ENCODE measurements at regions not wholly inside any gene's neighbourhood (a gene's known extent, or its start where the extent isn't known, plus 50 kb on each side); places are given as distances from the start of the nearest gene placed in this dataset.

GRCh38 chr5:165137701-165138100, 1632.3 kb downstream of the MAT2B start:
- no peak for DNase-seq
- Histone ChIP-seq H2AK5ac (ENCODE audit: low read length, severe bottlenecking) (no peak overlapping the region), H3K27me3 (ENCODE audit: control insufficient read depth in 1 of 2, insufficient read depth in 1 of 2, low read length in 2 of 2) (no peaks in the 10 kb centered on the region), H3K4ac (ENCODE audit: low read depth in 1 of 2, low read length in 2 of 2) (no peak overlapping the region), H4K91ac (ENCODE audit: low read length) (no peak overlapping the region), H3K4me1 (ENCODE audit: control insufficient read depth, insufficient read depth, low read depth, low read length) (no peaks in the 10 kb centered on the region), H4K8ac (ENCODE audit: low read length) (no peak overlapping the region), H3K4me3 (ENCODE audit: insufficient read depth in 1 of 2, low read depth in 1 of 2, low read length in 2 of 2) (no peak overlapping the region), H2BK5ac (ENCODE audit: low read depth, low read length, poor library complexity, severe bottlenecking) (no peak overlapping the region), H3K9ac (ENCODE audit: low read length) (no peak overlapping the region), H3K4me2 (ENCODE audit: low read length, poor library complexity, severe bottlenecking) (no peak overlapping the region), H3K23ac (ENCODE audit: low read length in 2 of 2) (no peak overlapping the region), H3K79me1 (replicated peaks; ENCODE audit: low read length, poor library complexity, severe bottlenecking) (no peaks in the 10 kb centered on the region), H3K9me3 (ENCODE audit: control insufficient read depth, low read length) (no peaks in the 10 kb centered on the region), H2BK120ac (ENCODE audit: low read depth, low read length) (no peak overlapping the region), H2BK15ac (ENCODE audit: low read depth, poor library complexity, severe bottlenecking) (no peak overlapping the region), H3K27ac (ENCODE audit: low read length, poor library complexity, severe bottlenecking) (no peak overlapping the region), H2AFZ (ENCODE audit: low read depth, low read length) (no peak overlapping the region), H3K14ac (ENCODE audit: low read length in 2 of 2) (no peak overlapping the region), H3K36me3 (ENCODE audit: control insufficient read depth in 1 of 2, insufficient read depth in 2 of 2, low read depth in 1 of 2, low read length in 2 of 2) (no peaks in the 10 kb centered on the region), H2BK12ac (ENCODE audit: low read length in 2 of 2) (no peak overlapping the region), H3K18ac (ENCODE audit: low read depth in 1 of 2, low read length in 2 of 2) (no peak overlapping the region)
- 59% methylated on average over 2 of the region's 2 CpGs for WGBS

GRCh38 chr5:165138236-165138635, 1632.8 kb downstream of the MAT2B start:
- Histone ChIP-seq H3K9ac (ENCODE audit: low read length) (no peak overlapping the region), H3K23ac (ENCODE audit: low read length in 2 of 2) (no peak overlapping the region), H3K9me3 (ENCODE audit: control insufficient read depth, low read length) (no peaks in the 10 kb centered on the region), H3K36me3 (ENCODE audit: control insufficient read depth in 1 of 2, insufficient read depth in 2 of 2, low read depth in 1 of 2, low read length in 2 of 2) (no peaks in the 10 kb centered on the region), H4K8ac (ENCODE audit: low read length) (no peak overlapping the region), H3K27ac (ENCODE audit: low read length, poor library complexity, severe bottlenecking) (no peak overlapping the region), H2BK5ac (ENCODE audit: low read depth, low read length, poor library complexity, severe bottlenecking) (no peak overlapping the region), H3K14ac (ENCODE audit: low read length in 2 of 2) (no peak overlapping the region), H3K4ac (ENCODE audit: low read depth in 1 of 2, low read length in 2 of 2) (no peak overlapping the region), H2BK12ac (ENCODE audit: low read length in 2 of 2) (no peak overlapping the region), H3K4me1 (ENCODE audit: control insufficient read depth, insufficient read depth, low read depth, low read length) (no peaks in the 10 kb centered on the region), H3K4me3 (ENCODE audit: insufficient read depth in 1 of 2, low read depth in 1 of 2, low read length in 2 of 2) (no peak overlapping the region), H4K91ac (ENCODE audit: low read length) (no peak overlapping the region), H2BK15ac (ENCODE audit: low read depth, poor library complexity, severe bottlenecking) (no peak overlapping the region), H3K79me1 (replicated peaks; ENCODE audit: low read length, poor library complexity, severe bottlenecking) (no peaks in the 10 kb centered on the region), H3K4me2 (ENCODE audit: low read length, poor library complexity, severe bottlenecking) (no peak overlapping the region), H2BK120ac (ENCODE audit: low read depth, low read length) (no peak overlapping the region), H3K18ac (ENCODE audit: low read depth in 1 of 2, low read length in 2 of 2) (no peak overlapping the region), H2AK5ac (ENCODE audit: low read length, severe bottlenecking) (no peak overlapping the region), H2AFZ (ENCODE audit: low read depth, low read length) (no peak overlapping the region), H3K27me3 (ENCODE audit: control insufficient read depth in 1 of 2, insufficient read depth in 1 of 2, low read length in 2 of 2) (no peaks in the 10 kb centered on the region)
- WGBS: 40% methylated on average over 4 of the region's 7 CpGs
- DNase-seq: peak; percentile 16

GRCh38 chr5:165139262-165139661, 1633.8 kb downstream of the MAT2B start:
- Histone ChIP-seq H3K27ac (ENCODE audit: low read length, poor library complexity, severe bottlenecking) (no peak overlapping the region), H3K36me3 (ENCODE audit: control insufficient read depth in 1 of 2, insufficient read depth in 2 of 2, low read depth in 1 of 2, low read length in 2 of 2) (no peaks in the 10 kb centered on the region), H3K9me3 (ENCODE audit: control insufficient read depth, low read length) (no peaks in the 10 kb centered on the region), H2AFZ (ENCODE audit: low read depth, low read length) (no peak overlapping the region), H3K4me3 (ENCODE audit: insufficient read depth in 1 of 2, low read depth in 1 of 2, low read length in 2 of 2) (no peak overlapping the region), H2AK5ac (ENCODE audit: low read length, severe bottlenecking) (no peak overlapping the region), H2BK12ac (ENCODE audit: low read length in 2 of 2) (no peak overlapping the region), H2BK5ac (ENCODE audit: low read depth, low read length, poor library complexity, severe bottlenecking) (no peak overlapping the region), H3K4me2 (ENCODE audit: low read length, poor library complexity, severe bottlenecking) (no peak overlapping the region), H3K23ac (ENCODE audit: low read length in 2 of 2) (no peak overlapping the region), H3K14ac (ENCODE audit: low read length in 2 of 2) (no peak overlapping the region), H4K91ac (ENCODE audit: low read length) (no peak overlapping the region), H3K9ac (ENCODE audit: low read length) (no peak overlapping the region), H3K27me3 (ENCODE audit: control insufficient read depth in 1 of 2, insufficient read depth in 1 of 2, low read length in 2 of 2) (no peaks in the 10 kb centered on the region), H2BK15ac (ENCODE audit: low read depth, poor library complexity, severe bottlenecking) (no peak overlapping the region), H3K4me1 (ENCODE audit: control insufficient read depth, insufficient read depth, low read depth, low read length) (no peaks in the 10 kb centered on the region), H3K18ac (ENCODE audit: low read depth in 1 of 2, low read length in 2 of 2) (no peak overlapping the region), H3K4ac (ENCODE audit: low read depth in 1 of 2, low read length in 2 of 2) (no peak overlapping the region), H2BK120ac (ENCODE audit: low read depth, low read length) (no peak overlapping the region), H4K8ac (ENCODE audit: low read length) (no peak overlapping the region), H3K79me1 (replicated peaks; ENCODE audit: low read length, poor library complexity, severe bottlenecking) (no peaks in the 10 kb centered on the region)
- DNase-seq: no peak
- WGBS: 92% methylated on average over 3 of the region's 3 CpGs

- no peak overlapping the region for H3K9ac ChIP-seq (ENCODE audit: low read length)
- H3K36me3 ChIP-seq (ENCODE audit: control insufficient read depth in 1 of 2, insufficient read depth in 2 of 2, low read depth in 1 of 2, low read length in 2 of 2): no peaks in the 10 kb centered on the region
- no peaks in the 10 kb centered on the region for H3K4me1 ChIP-seq (ENCODE audit: control insufficient read depth, insufficient read depth, low read depth, low read length)
- no peak overlapping the region for H3K18ac ChIP-seq (ENCODE audit: low read depth in 1 of 2, low read length in 2 of 2)
- no peak overlapping the region for H4K91ac ChIP-seq (ENCODE audit: low read length)
- no peak overlapping the region for H3K14ac ChIP-seq (ENCODE audit: low read length in 2 of 2)
- H4K8ac ChIP-seq (ENCODE audit: low read length): no peak overlapping the region
- H3K4me2 ChIP-seq (ENCODE audit: low read length, poor library complexity, severe bottlenecking): no peak overlapping the region
- H3K79me1 ChIP-seq (replicated peaks; ENCODE audit: low read length, poor library complexity, severe bottlenecking): no peaks in the 10 kb centered on the region
- no peaks in the 10 kb centered on the region for H3K27me3 ChIP-seq (ENCODE audit: control insufficient read depth in 1 of 2, insufficient read depth in 1 of 2, low read length in 2 of 2)
- DNase-seq: no peak
- no peak overlapping the region for H3K4me3 ChIP-seq (ENCODE audit: insufficient read depth in 1 of 2, low read depth in 1 of 2, low read length in 2 of 2)
- H2BK120ac ChIP-seq (ENCODE audit: low read depth, low read length): no peak overlapping the region
- 89% methylated on average over 1 of the region's 3 CpGs for WGBS
- H2BK12ac ChIP-seq (ENCODE audit: low read length in 2 of 2): no peak overlapping the region
- H2AK5ac ChIP-seq (ENCODE audit: low read length, severe bottlenecking): no peak overlapping the region
- no peak overlapping the region for H2BK5ac ChIP-seq (ENCODE audit: low read depth, low read length, poor library complexity, severe bottlenecking)
- H3K9me3 ChIP-seq (ENCODE audit: control insufficient read depth, low read length): no peaks in the 10 kb centered on the region
- H2BK15ac ChIP-seq (ENCODE audit: low read depth, poor library complexity, severe bottlenecking): no peak overlapping the region
- no peak overlapping the region for H2AFZ ChIP-seq (ENCODE audit: low read depth, low read length)
- no peak overlapping the region for H3K4ac ChIP-seq (ENCODE audit: low read depth in 1 of 2, low read length in 2 of 2)
- no peak overlapping the region for H3K27ac ChIP-seq (ENCODE audit: low read length, poor library complexity, severe bottlenecking)
- H3K23ac ChIP-seq (ENCODE audit: low read length in 2 of 2): no peak overlapping the region
Measured at GRCh38 chr5:165139721-165140120, 1634.3 kb downstream of the MAT2B start.
